Trophoblast cell (in vitro differentiated cells and primary cell): ENCODE measurements at regions not wholly inside any gene's neighbourhood (a gene's known extent, or its start where the extent isn't known, plus 50 kb on each side); places are given as distances from the start of the nearest gene placed in this dataset.
A peak's percentile ranks its signal among the peaks of the same experiment; 100 is the strongest.

ENCODE experiments used
- DNase-seq, 2 donors: peaks; one replicate each; pipeline ENCODE4 v3.0.0-alpha.2; 2016
- H2AFZ ChIP-seq: 2 replicates; pipeline ENCODE4 v1.6.1; 2013; ENCODE audit warnings: low read length, moderate library complexity, mild to moderate bottlenecking; ENCODE audit not compliant: insufficient read depth, poor library complexity
- H2AK5ac ChIP-seq: 2 replicates; pipeline ENCODE4 v1.6.1; 2013; ENCODE audit warnings: mild to moderate bottlenecking, low read length
- H2BK120ac ChIP-seq: 2 replicates; pipeline ENCODE4 v1.6.1; 2013; ENCODE audit warnings: low read length, mild to moderate bottlenecking, moderate library complexity; ENCODE audit not compliant: insufficient read depth, poor library complexity
- H2BK12ac ChIP-seq: 2 replicates; pipeline ENCODE4 v1.6.1; 2013; ENCODE audit warnings: mild to moderate bottlenecking, low read length, moderate library complexity
- H2BK5ac ChIP-seq: 2 replicates; pipeline ENCODE4 v1.6.1; 2013; ENCODE audit warnings: low read length, low read depth, moderate library complexity, mild to moderate bottlenecking; ENCODE audit not compliant: poor library complexity
- H3K14ac ChIP-seq: 2 replicates; pipeline ENCODE4 v1.6.1; 2013; ENCODE audit warnings: mild to moderate bottlenecking, low read length
- H3K18ac ChIP-seq: 2 replicates; pipeline ENCODE4 v1.6.1; 2013; ENCODE audit warnings: mild to moderate bottlenecking, low read length
- H3K23ac ChIP-seq: 2 replicates; pipeline ENCODE4 v1.6.1; 2013; ENCODE audit warnings: low read length
- H3K27ac ChIP-seq: 2 replicates; pipeline ENCODE4 v1.5.1; 2013; ENCODE audit warnings: low read depth, mild to moderate bottlenecking, inconsistent platforms, low read length, moderate library complexity
- H3K27me3 ChIP-seq: 2 replicates; pipeline ENCODE4 v1.6.1; 2013; ENCODE audit warnings: inconsistent platforms, mild to moderate bottlenecking, low read length, moderate library complexity; ENCODE audit not compliant: insufficient read depth
- H3K36me3 ChIP-seq, 2 experiments: 1 replicate in 1 of 2; 2 replicates in 1 of 2; pipeline ENCODE4 v1.6.1; 2013; ENCODE audit warnings: low read length in 2 of 2, mild to moderate bottlenecking in 2 of 2, moderate library complexity in 1 of 2; ENCODE audit not compliant: insufficient read depth in 2 of 2, control insufficient read depth in 1 of 2
- H3K4ac ChIP-seq: 2 replicates; pipeline ENCODE4 v1.6.1; 2013; ENCODE audit warnings: low read depth, mild to moderate bottlenecking, low read length, moderate library complexity
- H3K4me1 ChIP-seq, 2 experiments: 1 replicate in 1 of 2; 2 replicates in 1 of 2; pipeline ENCODE4 v1.6.1; 2013; ENCODE audit warnings: low read length in 2 of 2, mild to moderate bottlenecking in 2 of 2, moderate library complexity in 1 of 2; ENCODE audit not compliant: insufficient read depth in 2 of 2, control insufficient read depth in 1 of 2
- H3K4me2 ChIP-seq: 2 replicates; pipeline ENCODE4 v1.6.1; 2013; ENCODE audit warnings: inconsistent platforms, mild to moderate bottlenecking, low read length, moderate library complexity
- H3K4me3 ChIP-seq: 2 replicates; pipeline ENCODE4 v1.5.1; 2013; ENCODE audit warnings: mild to moderate bottlenecking, low read depth, low read length, inconsistent platforms
- H3K79me1 ChIP-seq: one replicate; pipeline ENCODE4 v1.6.1; 2013; ENCODE audit warnings: low read length
- H3K79me2 ChIP-seq: 2 replicates; pipeline ENCODE4 v1.6.1; 2013; ENCODE audit warnings: low read length, mild to moderate bottlenecking; ENCODE audit not compliant: control insufficient read depth, insufficient read depth, poor library complexity
- H3K9ac ChIP-seq: 2 replicates; pipeline ENCODE4 v1.6.1; 2013; ENCODE audit warnings: mild to moderate bottlenecking, low read length
- H3K9me3 ChIP-seq: 2 replicates; pipeline ENCODE4 v1.6.1; 2013; ENCODE audit warnings: low read depth, mild to moderate bottlenecking, control low read depth, inconsistent platforms, low read length; ENCODE audit not compliant: insufficient read depth
- H4K12ac ChIP-seq: 2 replicates; pipeline ENCODE4 v1.6.1; 2013; ENCODE audit warnings: low read depth, mild to moderate bottlenecking, low read length, moderate library complexity
- H4K8ac ChIP-seq: 2 replicates; pipeline ENCODE4 v1.6.1; 2013; ENCODE audit warnings: low read depth, mild to moderate bottlenecking, low read length, moderate library complexity
- H4K91ac ChIP-seq: one replicate; pipeline ENCODE4 v1.6.1; 2013; ENCODE audit warnings: low read depth, mild to moderate bottlenecking, low read length, moderate library complexity
- WGBS: extraction: QIAGEN DNeasy Blood & Tissue Kit; methylation state at CpG from one replicate; pipeline ENCODE4 v1.1.7; 2013; ENCODE audit warnings: missing lambda C conversion rate; ENCODE audit not compliant: insufficient read length, insufficient coverage; ENCODE audit errors: extremely low coverage; 5-methylcytosine and 5-hydroxymethylcytosine counted together

DNA sequence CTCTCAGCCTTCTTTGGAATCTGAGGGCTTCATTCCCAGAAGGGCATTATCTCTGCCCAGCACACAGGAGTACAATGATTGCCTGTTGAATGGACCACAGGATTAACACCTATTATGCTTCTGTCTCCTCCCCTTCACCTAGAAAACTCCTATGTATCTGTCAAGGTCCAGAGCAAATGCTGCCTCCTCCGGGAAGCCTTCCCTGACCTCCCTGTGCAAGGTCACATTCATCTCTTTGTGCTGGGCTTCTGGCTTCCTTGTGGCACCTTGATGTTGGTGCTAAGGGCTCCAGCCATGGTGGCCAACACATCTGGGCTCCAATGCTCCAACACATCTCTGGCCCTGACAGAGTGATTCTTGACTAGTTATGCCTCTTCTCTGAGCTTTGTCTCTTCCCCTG lies 49.9 kb upstream of the ATP2B2 start:
- no peaks in the 10 kb centered on the region for H3K79me1 ChIP-seq
- no peak overlapping the region for H2AK5ac ChIP-seq
- H3K27ac ChIP-seq: no peak overlapping the region
- no peak overlapping the region for H4K8ac ChIP-seq
- no peak overlapping the region for H3K4me2 ChIP-seq
- H2BK12ac ChIP-seq: no peak overlapping the region
- no peak overlapping the region for H3K4me3 ChIP-seq
- WGBS: no CpG with 5 or more reads among the region's 1 CpG
- no peaks in the 10 kb centered on the region for H3K27me3 ChIP-seq
- no peak overlapping the region for H3K18ac ChIP-seq
- H3K36me3 ChIP-seq: no peaks in the 10 kb centered on the region
- no peak overlapping the region for H4K12ac ChIP-seq
- H3K79me2 ChIP-seq: no peaks in the 10 kb centered on the region
- no peaks in the 10 kb centered on the region for H3K4me1 ChIP-seq
- no peak overlapping the region for H3K9ac ChIP-seq
- no peak overlapping the region for H2BK120ac ChIP-seq
- H2AFZ ChIP-seq: no peak overlapping the region
- H2BK5ac ChIP-seq: no peak overlapping the region
- no peak for DNase-seq
- H3K14ac ChIP-seq: no peak overlapping the region
- H4K91ac ChIP-seq: no peak overlapping the region
- no peaks in the 10 kb centered on the region for H3K9me3 ChIP-seq
- H3K23ac ChIP-seq: no peak overlapping the region
- H3K4ac ChIP-seq: no peak overlapping the region

DNA sequence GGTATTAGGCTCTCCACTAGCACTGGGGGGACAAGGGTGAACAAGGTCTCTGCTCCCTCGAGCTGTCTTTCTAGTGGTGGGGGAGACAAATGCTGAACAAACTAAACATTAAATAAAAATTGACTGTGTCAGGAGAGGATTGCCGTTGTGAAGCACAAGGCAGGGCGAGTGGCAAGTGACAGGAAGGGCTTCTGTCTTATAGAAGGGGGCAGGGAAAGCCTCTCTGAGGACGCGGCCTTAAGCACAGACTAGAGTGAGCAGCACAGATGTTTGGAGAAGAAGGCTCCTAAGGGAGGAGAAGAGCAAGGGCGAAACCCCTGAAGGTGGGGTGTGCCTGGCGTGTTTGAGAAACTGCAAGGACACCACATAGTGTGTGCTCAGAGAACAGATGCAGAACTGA lies 50.9 kb upstream of the ATP2B2 start:
- Histone ChIP-seq H3K23ac (no peak overlapping the region), H3K79me1 (no peaks in the 10 kb centered on the region), H3K18ac (no peak overlapping the region), H3K9ac (no peak overlapping the region), H3K4me3 (no peak overlapping the region), H3K4ac (no peak overlapping the region), H3K27ac (no peak overlapping the region), H2BK5ac (no peak overlapping the region), H3K27me3 (no peaks in the 10 kb centered on the region), H3K79me2 (no peaks in the 10 kb centered on the region), H3K9me3 (no peaks in the 10 kb centered on the region), H4K91ac (no peak overlapping the region), H3K4me2 (no peak overlapping the region), H4K8ac (no peak overlapping the region), H2BK120ac (no peak overlapping the region), H2AFZ (no peak overlapping the region), H4K12ac (no peak overlapping the region), H2BK12ac (no peak overlapping the region), H3K14ac (no peak overlapping the region), H3K36me3 (no peaks in the 10 kb centered on the region), H3K4me1 (no peaks in the 10 kb centered on the region), H2AK5ac (no peak overlapping the region)
- no peak for DNase-seq
- no CpG with 5 or more reads among the region's 7 CpGs for WGBS

DNA sequence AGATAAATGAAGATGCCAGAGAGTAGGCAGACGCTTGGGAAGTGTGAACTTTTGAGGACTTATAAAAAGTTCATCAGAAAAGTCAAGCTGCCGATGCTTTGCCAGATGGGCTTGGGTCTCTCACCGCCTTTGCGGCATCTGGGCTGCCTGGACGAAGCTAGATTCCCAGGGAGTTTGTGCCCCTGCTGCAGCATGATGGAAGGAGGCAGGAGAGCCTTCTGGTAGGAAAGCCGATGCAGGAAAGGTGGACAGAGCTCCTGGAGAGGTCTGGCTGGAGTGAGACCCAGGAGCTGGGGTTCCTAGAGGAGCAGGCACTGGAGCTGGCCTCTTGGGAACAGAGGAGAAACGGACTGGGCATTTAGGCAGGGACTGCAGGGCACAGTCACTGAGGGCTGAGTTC lies 51.9 kb upstream of the ATP2B2 start:
- H3K4me3 ChIP-seq: no peak overlapping the region
- no peak overlapping the region for H2AK5ac ChIP-seq
- H3K36me3 ChIP-seq: no peaks in the 10 kb centered on the region
- no peaks in the 10 kb centered on the region for H3K4me1 ChIP-seq
- no peaks in the 10 kb centered on the region for H3K27me3 ChIP-seq
- no peak for DNase-seq
- H2AFZ ChIP-seq: no peak overlapping the region
- H3K18ac ChIP-seq: no peak overlapping the region
- no peak overlapping the region for H3K4ac ChIP-seq
- H2BK12ac ChIP-seq: no peak overlapping the region
- WGBS: no CpG with 5 or more reads among the region's 7 CpGs
- no peak overlapping the region for H3K9ac ChIP-seq
- H2BK120ac ChIP-seq: no peak overlapping the region
- H2BK5ac ChIP-seq: no peak overlapping the region
- no peak overlapping the region for H4K91ac ChIP-seq
- no peaks in the 10 kb centered on the region for H3K9me3 ChIP-seq
- no peaks in the 10 kb centered on the region for H3K79me1 ChIP-seq
- no peak overlapping the region for H3K14ac ChIP-seq
- no peak overlapping the region for H4K12ac ChIP-seq
- no peak overlapping the region for H3K4me2 ChIP-seq
- H4K8ac ChIP-seq: no peak overlapping the region
- no peak overlapping the region for H3K23ac ChIP-seq
- no peaks in the 10 kb centered on the region for H3K79me2 ChIP-seq
- no peak overlapping the region for H3K27ac ChIP-seq

DNA sequence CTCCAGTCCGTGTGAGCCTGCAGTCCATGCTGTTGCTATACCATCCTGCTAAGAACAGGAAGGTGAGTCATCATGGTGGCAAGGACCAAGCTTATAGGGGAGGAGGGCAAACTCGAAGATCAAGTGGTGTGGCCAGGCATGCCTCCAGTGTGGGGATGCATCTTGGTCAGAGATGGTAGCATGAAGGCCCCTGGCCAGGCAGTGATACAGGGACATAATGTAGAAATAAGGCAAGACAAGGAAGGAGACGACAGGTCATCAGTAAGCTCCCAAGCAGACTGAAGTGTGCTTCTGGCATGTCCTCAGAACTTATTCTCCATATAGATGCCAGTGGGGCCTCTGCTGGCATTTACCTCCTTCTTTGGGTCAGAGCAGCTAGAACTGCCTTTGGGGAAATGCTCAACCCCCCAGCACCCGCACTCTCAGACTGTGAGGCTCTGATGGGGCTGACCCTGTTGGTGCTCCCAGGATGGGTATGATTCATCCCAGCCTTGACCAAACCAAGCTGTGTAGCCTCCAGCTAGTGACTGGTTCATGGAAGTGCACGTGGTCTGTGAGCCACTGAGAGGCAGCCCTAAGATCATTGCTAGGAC lies 52.5 kb upstream of the ATP2B2 start:
- Histone ChIP-seq H3K36me3 (no peaks in the 10 kb centered on the region), H3K9me3 (no peaks in the 10 kb centered on the region), H3K18ac (no peak overlapping the region), H2BK120ac (no peak overlapping the region), H3K27me3 (no peaks in the 10 kb centered on the region), H4K8ac (no peak overlapping the region), H4K12ac (no peak overlapping the region), H3K4ac (no peak overlapping the region), H3K79me1 (no peaks in the 10 kb centered on the region), H3K23ac (no peak overlapping the region), H3K79me2 (no peaks in the 10 kb centered on the region), H3K4me2 (no peak overlapping the region), H3K4me3 (no peak overlapping the region), H2AK5ac (no peak overlapping the region), H3K27ac (no peak overlapping the region), H3K9ac (no peak overlapping the region), H3K4me1 (no peaks in the 10 kb centered on the region), H2BK5ac (no peak overlapping the region), H2AFZ (no peak overlapping the region), H3K14ac (no peak overlapping the region), H4K91ac (no peak overlapping the region), H2BK12ac (no peak overlapping the region)
- WGBS: no CpG with 5 or more reads among the region's 5 CpGs
- DNase-seq: peak in 1 of 2 donors; percentile 12
